GM21360 (cell line): ENCODE measurements at regions not wholly inside any gene's neighbourhood (a gene's known extent, or its start where the extent isn't known, plus 50 kb on each side); places are given as distances from the start of the nearest gene placed in this dataset.

Experiments
- ATAC-seq: cut with Tn5 transposase; IDR thresholded peaks from one replicate; pipeline ENCODE4 v1.9.1; 2021; ENCODE audit warnings: mild to moderate bottlenecking, moderate library complexity; ENCODE audit not compliant: unreplicated experiment

DNA sequence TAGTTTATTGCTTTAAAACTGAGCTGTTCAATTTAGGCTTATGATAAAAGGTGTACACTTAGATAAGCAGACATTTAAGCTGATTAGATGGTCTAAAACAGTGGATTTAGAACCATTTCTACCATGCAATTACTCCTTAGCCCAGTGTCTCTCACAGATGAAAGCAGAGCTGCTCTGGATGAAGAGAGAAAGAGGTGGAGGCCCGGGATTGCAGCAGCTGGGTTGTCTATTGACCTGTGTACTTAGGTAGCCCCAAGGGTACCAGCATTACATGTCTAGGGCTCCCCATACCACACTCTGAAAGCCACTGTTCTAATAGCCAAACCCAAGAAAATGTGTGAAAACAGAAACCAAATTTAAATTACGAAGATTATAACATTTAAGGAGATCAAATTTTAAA, 86.0 kb upstream of the GIMD1 start:
- ATAC-seq: no peak

DNA sequence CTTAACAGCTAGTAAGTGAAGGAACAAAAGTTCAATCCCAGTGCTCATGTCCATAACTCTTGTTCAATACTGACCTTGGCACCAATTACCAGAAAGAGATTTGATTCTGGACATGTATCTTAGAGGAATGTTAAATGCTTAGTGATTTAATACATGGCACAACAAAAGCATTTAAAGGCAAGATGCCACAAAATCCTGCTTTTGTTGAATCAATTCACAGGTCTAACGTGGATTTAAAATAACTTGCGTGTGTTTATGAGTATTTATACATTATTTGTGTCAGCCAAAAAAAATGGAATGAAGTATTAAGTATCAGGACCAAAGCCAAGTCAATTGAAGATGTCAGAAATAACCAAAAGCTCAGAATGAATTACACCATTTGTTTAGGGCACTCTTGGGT, 85.4 kb upstream of the GIMD1 start:
- ATAC-seq: no peak

DNA sequence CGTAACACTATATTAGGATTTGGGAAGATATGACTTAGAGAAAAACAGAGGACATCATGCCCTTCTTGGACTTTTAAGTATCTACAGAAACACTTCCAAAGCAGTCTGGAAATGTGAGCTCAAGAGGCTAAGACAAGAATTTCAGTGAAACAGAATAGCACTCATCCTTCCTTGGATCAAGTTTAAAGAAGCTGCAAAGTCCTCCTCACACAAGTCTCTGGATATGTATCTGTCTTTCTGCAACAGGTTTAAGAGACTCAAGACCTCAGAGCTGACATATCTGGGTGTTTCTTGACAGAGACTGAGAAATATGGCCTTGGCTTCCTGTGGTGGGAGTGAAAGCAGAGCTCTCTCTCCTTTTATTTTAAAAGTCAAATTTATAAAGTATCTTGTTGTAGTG, 82.5 kb upstream of the GIMD1 start:
- no peak for ATAC-seq

GRCh38 chr4:106450249-106450648, 81.7 kb upstream of the GIMD1 start:
- no peak for ATAC-seq

DNA sequence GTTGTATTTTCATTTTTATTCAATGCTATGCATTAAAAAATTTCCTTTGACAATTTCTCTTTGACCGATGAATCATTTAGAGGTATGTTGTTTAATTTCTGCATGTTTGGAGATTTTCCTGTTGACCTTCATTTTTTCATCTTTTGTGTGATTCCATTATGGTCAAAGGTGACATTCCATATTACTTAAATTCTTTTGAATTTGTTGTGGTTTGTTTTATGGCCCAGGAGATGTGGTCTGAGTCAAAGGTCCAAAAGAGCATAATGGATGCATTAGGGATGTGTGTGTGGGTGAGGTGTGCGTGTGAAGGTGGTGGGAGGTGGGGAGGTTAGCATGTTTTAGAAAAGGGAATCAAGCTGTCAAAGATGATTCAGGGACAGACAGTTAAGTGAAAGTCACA, 76.0 kb upstream of the GIMD1 start:
- ATAC-seq: no peak

- no peak for ATAC-seq
Measured at GRCh38 chr4:106430797-106431196, 62.2 kb upstream of the GIMD1 start.

GRCh38 chr4:106429885-106430284, 61.3 kb upstream of the GIMD1 start:
- ATAC-seq: no peak

- no peak for ATAC-seq
Measured at GRCh38 chr4:106426069-106426468, 57.5 kb upstream of the GIMD1 start.

- ATAC-seq: no peak
Measured at GRCh38 chr4:106425576-106425975, 57.0 kb upstream of the GIMD1 start.

DNA sequence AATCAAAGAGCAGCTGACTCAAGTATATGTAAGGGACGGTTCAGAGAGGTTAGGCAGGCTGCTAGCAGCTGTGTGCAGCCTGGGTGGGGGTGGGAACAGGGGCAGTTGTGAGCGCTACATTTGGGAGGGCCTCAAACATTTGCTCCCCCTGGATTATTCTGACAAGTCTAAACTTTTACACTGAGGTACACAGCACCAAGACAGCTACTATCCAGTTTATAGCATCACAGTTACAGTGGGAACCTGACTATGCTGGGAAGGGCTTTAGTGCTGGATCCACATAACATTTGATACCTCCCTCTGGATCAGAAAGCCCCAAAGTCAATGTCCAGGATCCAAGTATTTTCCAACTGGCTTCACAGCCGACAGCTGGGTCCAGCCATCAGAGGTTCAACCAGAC, 55.8 kb upstream of the GIMD1 start:
- no peak for ATAC-seq

- no peak for ATAC-seq
Measured at GRCh38 chr4:106423791-106424190, 55.2 kb upstream of the GIMD1 start.

- no peak for ATAC-seq
Measured at GRCh38 chr4:106422766-106423165, 54.2 kb upstream of the GIMD1 start.

DNA sequence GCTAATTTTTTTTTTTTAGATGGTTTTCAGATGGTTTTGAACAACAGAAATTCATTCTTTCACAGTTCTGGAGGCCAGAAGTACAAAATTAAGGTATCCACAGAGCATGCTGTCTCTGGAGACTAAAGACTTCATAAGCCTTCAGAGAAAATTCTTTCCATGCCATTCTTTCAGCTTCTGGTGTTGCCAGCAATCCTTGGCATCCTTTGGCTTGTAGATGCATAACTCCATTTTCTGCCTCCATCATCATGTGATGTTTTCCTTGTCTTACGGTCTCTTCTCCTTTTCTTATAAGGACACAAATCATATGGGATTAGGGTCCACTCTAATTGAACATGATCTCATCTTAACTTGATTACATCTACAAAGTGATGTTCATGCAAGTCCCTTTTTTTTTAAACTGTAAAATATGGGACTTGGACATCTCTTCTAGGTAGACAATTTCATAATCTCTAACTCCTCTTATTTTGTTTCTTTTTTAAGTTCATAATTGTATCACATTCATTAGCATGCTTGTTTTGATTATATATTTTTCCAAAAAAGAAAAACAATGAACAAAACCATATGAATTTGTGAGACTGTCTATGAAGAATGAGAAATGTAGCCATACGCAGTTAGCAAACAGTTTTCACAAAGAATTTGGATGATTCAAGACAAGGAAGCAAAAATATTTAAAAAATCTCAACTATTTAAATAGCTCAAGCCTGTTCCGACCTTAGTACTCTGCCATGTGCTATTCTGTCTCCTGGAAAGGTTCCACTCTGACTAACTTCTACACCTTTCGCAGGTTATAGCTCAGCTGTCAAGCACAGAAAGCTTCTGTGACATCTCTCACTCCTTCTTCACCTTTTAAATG, 53.1 kb upstream of the GIMD1 start:
- ATAC-seq: no peak

- ATAC-seq: no peak
Measured at GRCh38 chr4:106418444-106418843, 49.9 kb upstream of the GIMD1 start.
